GM12878 (cell line): ENCODE measurements at regions not wholly inside any gene's neighbourhood (a gene's known extent, or its start where the extent isn't known, plus 50 kb on each side); places are given as distances from the start of the nearest gene placed in this dataset.

Experiments used
- ATF2 ChIP-seq: IDR thresholded peaks from 2 replicates; pipeline ENCODE4 v1.6.1; 2012; ENCODE audit warnings: low read length, inconsistent platforms
- BHLHE40 ChIP-seq, 2 experiments: fragments of 450-650 bp in 1 of 2; IDR thresholded peaks; 2 replicates each; pipeline ENCODE4 v1.6.1; 2011 to 2017; ENCODE audit warnings: low read depth in 2 of 2, borderline replicate concordance in 1 of 2, improper control_type of control experiment in 1 of 2, low read length in 1 of 2, mild to moderate bottlenecking in 1 of 2
- CREB1 ChIP-seq: IDR thresholded peaks from 2 replicates; pipeline ENCODE4 v1.6.1; 2012; ENCODE audit warnings: low read depth, mild to moderate bottlenecking, inconsistent platforms
- E4F1 ChIP-seq: fragments of 450-650 bp; IDR thresholded peaks from 2 replicates; pipeline ENCODE4 v1.6.1; 2018; ENCODE audit warnings: borderline replicate concordance, mild to moderate bottlenecking; ENCODE audit not compliant: partially characterized antibody
- EGR1 ChIP-seq, 2 experiments: IDR thresholded peaks; 1 replicate in 1 of 2; 2 replicates in 1 of 2; pipeline ENCODE4 v1.6.1; 2011 to 2012; ENCODE audit warnings: low read depth in 2 of 2, low read length in 2 of 2, borderline replicate concordance in 1 of 2, mild to moderate bottlenecking in 1 of 2, moderate library complexity in 1 of 2
- NFYB ChIP-seq: IDR thresholded peaks from 2 replicates; pipeline ENCODE4 v1.6.1; 2011; ENCODE audit warnings: low read depth, mild to moderate bottlenecking, low read length, improper control_type of control experiment, moderate library complexity; ENCODE audit not compliant: insufficient read depth
- NRF1 ChIP-seq: conservative IDR thresholded peaks from 2 replicates; pipeline ENCODE4 v1.6.1; 2011; ENCODE audit warnings: mild to moderate bottlenecking, low read depth, low read length, improper control_type of control experiment
- RAD51 ChIP-seq: fragments of 450-650 bp; IDR thresholded peaks from 2 replicates; pipeline ENCODE4 v1.6.1; 2016; ENCODE audit warnings: moderate library complexity, mild to moderate bottlenecking, inconsistent platforms
- RBBP5 ChIP-seq: fragments of 200-600 bp; sonication (generic); conservative IDR thresholded peaks from 2 replicates; pipeline ENCODE4 v1.6.1; 2016
- RELB ChIP-seq: fragments of 450-650 bp; IDR thresholded peaks from 2 replicates; pipeline ENCODE4 v1.6.1; 2017; ENCODE audit warnings: low read depth, mild to moderate bottlenecking, moderate library complexity
- SKIL ChIP-seq: fragments of 450-650 bp; IDR thresholded peaks from 2 replicates; pipeline ENCODE4 v1.6.1; 2017; ENCODE audit warnings: mild to moderate bottlenecking, low read depth, inconsistent platforms; ENCODE audit not compliant: poor library complexity, severe bottlenecking
- SMC3 ChIP-seq: IDR thresholded peaks from 2 replicates; pipeline ENCODE4 v1.6.1; 2011; ENCODE audit warnings: low read length, improper control_type of control experiment, borderline replicate concordance
- SREBF1 ChIP-seq: IDR thresholded peaks from 2 replicates; pipeline ENCODE4 v1.6.1; 2012; ENCODE audit warnings: mild to moderate bottlenecking, low read length
- TCF12 ChIP-seq: IDR thresholded peaks from 2 replicates; pipeline ENCODE4 v1.6.1; 2011; ENCODE audit warnings: low read depth, mild to moderate bottlenecking, low read length
- TCF3 ChIP-seq: IDR thresholded peaks from 2 replicates; pipeline ENCODE4 v1.6.1; 2012; ENCODE audit warnings: low read depth, mild to moderate bottlenecking, low read length, borderline replicate concordance; ENCODE audit not compliant: insufficient read depth
- TCF7 ChIP-seq: IDR thresholded peaks from 2 replicates; pipeline ENCODE4 v1.6.1; 2014; ENCODE audit warnings: antibody characterized with exemption, borderline replicate concordance
- ZZZ3 ChIP-seq: IDR thresholded peaks from 2 replicates; pipeline ENCODE4 v1.6.1; 2011; ENCODE audit warnings: low read depth; ENCODE audit not compliant: control insufficient read depth, insufficient read length
- TF ChIP-seq, protein P1 (sequence below): fragments of 150-350 bp; IDR thresholded peaks from 2 replicates; pipeline ENCODE4 v1.6.1; 2014; ENCODE audit warnings: mild to moderate bottlenecking, low read depth, low read length
- TF ChIP-seq, protein P2 (sequence below): fragments of 450-650 bp; IDR thresholded peaks from 2 replicates; pipeline ENCODE4 v1.6.1; 2017; ENCODE audit warnings: borderline replicate concordance

- TF ChIP-seq RELB (no peak), TCF12 (peak; percentile 72; the same call in 1 of the 2 replicates), NFYB (no peak), E4F1 (no peak), RAD51 (peak; percentile 49; the same call in 1 of the 2 replicates), ATF2 (no peak), SKIL (no peak), TCF3 (peak; percentile 64; the same call in 1 of the 2 replicates), ZZZ3 (no peak), BHLHE40 (IDR thresholded peaks at IDR 0.05; ENCODE audit: borderline replicate concordance in 1 of 2, low read depth in 2 of 2, low read length in 1 of 2) (peak; percentile 35 to 72; a peak in 2 of 4 replicates), TCF7 (no peak), SMC3 (no peak), CREB1 (no peak), SREBF1 (no peak), RBBP5 (no peak), EGR1 (IDR thresholded peaks at IDR 0.05; ENCODE audit: borderline replicate concordance in 1 of 2, low read depth in 2 of 2, low read length in 2 of 2) (peak in 1 of 2 experiments; percentile 71; a peak in 2 of 3 replicates), NRF1 (no peak)
- TF ChIP-seq, protein P1, sequence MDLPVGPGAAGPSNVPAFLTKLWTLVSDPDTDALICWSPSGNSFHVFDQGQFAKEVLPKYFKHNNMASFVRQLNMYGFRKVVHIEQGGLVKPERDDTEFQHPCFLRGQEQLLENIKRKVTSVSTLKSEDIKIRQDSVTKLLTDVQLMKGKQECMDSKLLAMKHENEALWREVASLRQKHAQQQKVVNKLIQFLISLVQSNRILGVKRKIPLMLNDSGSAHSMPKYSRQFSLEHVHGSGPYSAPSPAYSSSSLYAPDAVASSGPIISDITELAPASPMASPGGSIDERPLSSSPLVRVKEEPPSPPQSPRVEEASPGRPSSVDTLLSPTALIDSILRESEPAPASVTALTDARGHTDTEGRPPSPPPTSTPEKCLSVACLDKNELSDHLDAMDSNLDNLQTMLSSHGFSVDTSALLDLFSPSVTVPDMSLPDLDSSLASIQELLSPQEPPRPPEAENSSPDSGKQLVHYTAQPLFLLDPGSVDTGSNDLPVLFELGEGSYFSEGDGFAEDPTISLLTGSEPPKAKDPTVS: no peak
- TF ChIP-seq, protein P2, sequence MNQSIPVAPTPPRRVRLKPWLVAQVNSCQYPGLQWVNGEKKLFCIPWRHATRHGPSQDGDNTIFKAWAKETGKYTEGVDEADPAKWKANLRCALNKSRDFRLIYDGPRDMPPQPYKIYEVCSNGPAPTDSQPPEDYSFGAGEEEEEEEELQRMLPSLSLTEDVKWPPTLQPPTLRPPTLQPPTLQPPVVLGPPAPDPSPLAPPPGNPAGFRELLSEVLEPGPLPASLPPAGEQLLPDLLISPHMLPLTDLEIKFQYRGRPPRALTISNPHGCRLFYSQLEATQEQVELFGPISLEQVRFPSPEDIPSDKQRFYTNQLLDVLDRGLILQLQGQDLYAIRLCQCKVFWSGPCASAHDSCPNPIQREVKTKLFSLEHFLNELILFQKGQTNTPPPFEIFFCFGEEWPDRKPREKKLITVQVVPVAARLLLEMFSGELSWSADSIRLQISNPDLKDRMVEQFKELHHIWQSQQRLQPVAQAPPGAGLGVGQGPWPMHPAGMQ: no peak
Measured at GRCh38 chr4:10734697-10735096, 50.1 kb upstream of the CLNK start (continued).
